ENCODE measurements at regions not wholly inside any gene's neighbourhood (a gene's known extent, or its start where the extent isn't known, plus 50 kb on each side); places are given as distances from the start of the nearest gene placed in this dataset.

DNA sequence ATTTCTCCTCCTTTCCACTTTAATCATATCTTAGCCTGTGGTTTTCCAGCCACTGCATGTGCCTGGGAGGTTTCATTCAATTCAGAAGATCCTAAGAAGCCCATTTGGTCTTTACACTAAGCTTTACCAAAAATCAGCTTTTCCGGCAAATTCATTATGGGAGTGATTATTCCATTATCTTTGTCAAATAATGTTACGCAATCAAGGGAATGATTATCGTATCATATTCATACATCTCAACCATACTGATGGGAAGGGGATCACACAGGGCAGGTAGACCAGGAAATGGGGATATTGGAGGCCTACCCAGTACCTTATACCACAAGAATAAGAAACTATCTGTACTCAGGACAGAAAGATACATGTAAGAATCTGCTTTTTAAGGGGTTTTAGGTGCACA lies 440.5 kb downstream of the GPATCH2 start:
- TF ChIP-seq CTCF (IDR thresholded peaks at IDR 0.05): no peak
- DNase-seq: no peak
- Mint-ChIP-seq H3K4me3 (no peak overlapping the region), H3K27me3 (no peaks in the 10 kb centered on the region), H3K4me1 (no peaks in the 10 kb centered on the region), H3K36me3 (ENCODE audit: low read depth) (no peaks in the 10 kb centered on the region), H3K27ac (no peak overlapping the region), H3K9me3 (peaks cover 7% of the 10 kb centered on the region)
- ChIA-PET POLR2A (no interaction called here), CTCF (no interaction called here)
- intact Hi-C loops (cut with micrococcal nuclease): no loop called here
- ATAC-seq (ENCODE audit: low read depth): no peak

- no peak for DNase-seq
- Mint-ChIP-seq H3K27ac (no peak overlapping the region), H3K36me3 (ENCODE audit: low read depth) (no peaks in the 10 kb centered on the region), H3K9me3 (peaks cover 7% of the 10 kb centered on the region), H3K4me1 (no peaks in the 10 kb centered on the region), H3K4me3 (no peak overlapping the region), H3K27me3 (no peaks in the 10 kb centered on the region)
- no peak for TF ChIP-seq CTCF (IDR thresholded peaks at IDR 0.05)
- intact Hi-C loops (cut with micrococcal nuclease): no loop called here
- ATAC-seq (ENCODE audit: low read depth): no peak
- CTCF ChIA-PET: no interaction called here
- POLR2A ChIA-PET: no interaction called here
Measured at GRCh38 chr1:217189362-217189761, 441.5 kb downstream of the GPATCH2 start.

- no peak for DNase-seq
- no peak overlapping the region for H3K27ac Mint-ChIP-seq
- H3K4me1 Mint-ChIP-seq: no peaks in the 10 kb centered on the region
- no peaks in the 10 kb centered on the region for H3K27me3 Mint-ChIP-seq
- TF ChIP-seq CTCF (IDR thresholded peaks at IDR 0.05): no peak
- H3K9me3 Mint-ChIP-seq: peaks cover 7% of the 10 kb centered on the region
- no peak for ATAC-seq (ENCODE audit: low read depth)
- intact Hi-C loops (cut with micrococcal nuclease): no loop called here
- ChIA-PET POLR2A (no interaction called here), CTCF (no interaction called here)
- no peak overlapping the region for H3K4me3 Mint-ChIP-seq
- H3K36me3 Mint-ChIP-seq (ENCODE audit: low read depth): no peaks in the 10 kb centered on the region
Measured at GRCh38 chr1:217188280-217189237, 442.3 kb downstream of the GPATCH2 start.

- ChIA-PET POLR2A (no interaction called here), CTCF (no interaction called here)
- no peak for TF ChIP-seq CTCF (IDR thresholded peaks at IDR 0.05)
- no peak for DNase-seq
- Mint-ChIP-seq H3K36me3 (ENCODE audit: low read depth) (no peaks in the 10 kb centered on the region), H3K4me1 (no peaks in the 10 kb centered on the region), H3K27ac (no peak overlapping the region), H3K27me3 (no peaks in the 10 kb centered on the region), H3K9me3 (peaks cover 7% of the 10 kb centered on the region), H3K4me3 (no peak overlapping the region)
- intact Hi-C loops (cut with micrococcal nuclease): no loop called here
- ATAC-seq (ENCODE audit: low read depth): no peak
Measured at GRCh38 chr1:217186664-217187063, 444.2 kb downstream of the GPATCH2 start.

GRCh38 chr1:217184854-217185253 lies 446.0 kb downstream of the GPATCH2 start:
- no peak for TF ChIP-seq CTCF (IDR thresholded peaks at IDR 0.05)

More at GRCh38 chr1:217184854-217185253, 446.0 kb downstream of the GPATCH2 start:
- Mint-ChIP-seq H3K4me1 (no peaks in the 10 kb centered on the region), H3K36me3 (ENCODE audit: low read depth) (no peaks in the 10 kb centered on the region), H3K27ac (no peak overlapping the region), H3K4me3 (no peak overlapping the region), H3K9me3 (peaks cover under 1% of the 10 kb centered on the region), H3K27me3 (no peaks in the 10 kb centered on the region)
- ATAC-seq (ENCODE audit: low read depth): no peak
- ChIA-PET POLR2A (no interaction called here), CTCF (no interaction called here)
- intact Hi-C loops (cut with micrococcal nuclease): no loop called here
- no peak for DNase-seq

Data from activated B cell treated with CpG ODN at 0.5 μM for 24 hours (primary cell).